NCI-H510A treated with DMSO at 0.1 percent for 48 hours (cell line): ENCODE measurements at regions not wholly inside any gene's neighbourhood (a gene's known extent, or its start where the extent isn't known, plus 50 kb on each side); places are given as distances from the start of the nearest gene placed in this dataset.
A peak's percentile ranks its signal among the peaks of the same experiment; 100 is the strongest.

ENCODE experiments used
- DNase-seq: peaks from one replicate; lab custom pipeline; 2025; lab: John Stamatoyannopoulos, UW

GRCh38 chr3:117665296-117665695, 955.7 kb downstream of the TUSC7 start:
- DNase-seq: peak; percentile 28

- no peak for DNase-seq
Measured at GRCh38 chr3:117666325-117666724, 956.7 kb downstream of the TUSC7 start.

GRCh38 chr3:117666812-117667211, 957.2 kb downstream of the TUSC7 start:
- DNase-seq: no peak

GRCh38 chr3:117669774-117670173, 960.2 kb downstream of the TUSC7 start:
- DNase-seq: no peak

GRCh38 chr3:117671722-117672318, 962.2 kb downstream of the TUSC7 start:
- no peak for DNase-seq

GRCh38 chr3:117674321-117674720, 964.7 kb downstream of the TUSC7 start:
- DNase-seq: no peak

- no peak for DNase-seq
Measured at GRCh38 chr3:117681619-117682018, 972.0 kb downstream of the TUSC7 start.

GRCh38 chr3:117687096-117687495, 977.5 kb downstream of the TUSC7 start:
- DNase-seq: no peak

- peak; percentile 47 for DNase-seq
Measured at GRCh38 chr3:117688583-117688982, 979.0 kb downstream of the TUSC7 start.

GRCh38 chr3:117691526-117691925, 981.9 kb downstream of the TUSC7 start:
- no peak for DNase-seq

- DNase-seq: no peak
Measured at GRCh38 chr3:117692416-117692995, 982.9 kb downstream of the TUSC7 start.

- no peak for DNase-seq
Measured at GRCh38 chr3:117695321-117695720, 985.7 kb downstream of the TUSC7 start.

- no peak for DNase-seq
Measured at GRCh38 chr3:117695871-117696645, 986.5 kb downstream of the TUSC7 start.

GRCh38 chr3:117696851-117697407, 987.4 kb downstream of the TUSC7 start:
- no peak for DNase-seq

GRCh38 chr3:117699058-117699457, 989.5 kb downstream of the TUSC7 start:
- DNase-seq: no peak

- DNase-seq: no peak
Measured at GRCh38 chr3:117700573-117701360, 991.2 kb downstream of the TUSC7 start.

- no peak for DNase-seq
Measured at GRCh38 chr3:117705011-117705410, 995.4 kb downstream of the TUSC7 start.

- DNase-seq: no peak
Measured at GRCh38 chr3:117706037-117706436, 996.5 kb downstream of the TUSC7 start.

- no peak for DNase-seq
Measured at GRCh38 chr3:117706756-117707155, 997.2 kb downstream of the TUSC7 start.

GRCh38 chr3:117708601-117709000, 999.0 kb downstream of the TUSC7 start:
- DNase-seq: no peak

GRCh38 chr3:117709108-117709507, 999.5 kb downstream of the TUSC7 start:
- no peak for DNase-seq

- no peak for DNase-seq
Measured at GRCh38 chr3:117710501-117710900, 1000.9 kb downstream of the TUSC7 start.
